Motor neuron (in vitro differentiated cells): ENCODE measurements at regions not wholly inside any gene's neighbourhood (a gene's known extent, or its start where the extent isn't known, plus 50 kb on each side); places are given as distances from the start of the nearest gene placed in this dataset.
A peak's percentile ranks its signal among the peaks of the same experiment; 100 is the strongest.
"Not testable (repeated sequence)": the region's sequence is repeated elsewhere in the genome, so short reads cannot be mapped to it uniquely, and the experiment has no call there.

Experiments used
- ATAC-seq, 8 experiments: fragments of 200-7000 bp; cut with Tn5 transposase; replicated peaks in 6 of 8; 2 replicates each; pipeline ENCODE4 v1.8.0; 2021; ENCODE audit warnings: mild to moderate bottlenecking in 8 of 8, moderate library complexity in 8 of 8
- H3K27ac ChIP-seq, 2 donors: fragments of 250-450 bp; sonication (Bioruptor Pico); 2 replicates each; pipeline ENCODE4 v1.9.0; 2021; ENCODE audit warnings: antibody characterized with exemption in 2 of 2, mild to moderate bottlenecking in 2 of 2, moderate library complexity in 1 of 2
- H3K4me1 ChIP-seq, 2 donors: fragments of 250-450 bp; sonication (Bioruptor Pico); replicated peaks in 1 of 2; 2 replicates each; pipeline ENCODE4 v1.6.1; 2021; ENCODE audit warnings: antibody characterized with exemption in 2 of 2, mild to moderate bottlenecking in 2 of 2, moderate library complexity in 1 of 2
- H3K4me3 ChIP-seq, 5 donors: fragments of 250-450 bp; sonication (Bioruptor Pico); 2 replicates each; pipeline ENCODE4 v1.9.0; 2021; ENCODE audit warnings: antibody characterized with exemption in 5 of 5, mild to moderate bottlenecking in 5 of 5, moderate library complexity in 4 of 5
- WGBS, 10 experiments: fragments of 450-650 bp; shearing (Covaris generic); methylation state at CpG; one replicate each; pipeline ENCODE4 v1.0.0; 2022; 5-methylcytosine and 5-hydroxymethylcytosine counted together
- in situ Hi-C, 9 experiments: fragments of 400-800 bp; cut with MboI; loops; one replicate each; pipeline ENCODE4 v1.15.0; 2021; ENCODE audit warnings: low sequenced_read_pairs in 9 of 9, low pct_unique_long_range_greater_than_20kb in 2 of 9; ENCODE audit not compliant: unreplicated experiment in 9 of 9

DNA sequence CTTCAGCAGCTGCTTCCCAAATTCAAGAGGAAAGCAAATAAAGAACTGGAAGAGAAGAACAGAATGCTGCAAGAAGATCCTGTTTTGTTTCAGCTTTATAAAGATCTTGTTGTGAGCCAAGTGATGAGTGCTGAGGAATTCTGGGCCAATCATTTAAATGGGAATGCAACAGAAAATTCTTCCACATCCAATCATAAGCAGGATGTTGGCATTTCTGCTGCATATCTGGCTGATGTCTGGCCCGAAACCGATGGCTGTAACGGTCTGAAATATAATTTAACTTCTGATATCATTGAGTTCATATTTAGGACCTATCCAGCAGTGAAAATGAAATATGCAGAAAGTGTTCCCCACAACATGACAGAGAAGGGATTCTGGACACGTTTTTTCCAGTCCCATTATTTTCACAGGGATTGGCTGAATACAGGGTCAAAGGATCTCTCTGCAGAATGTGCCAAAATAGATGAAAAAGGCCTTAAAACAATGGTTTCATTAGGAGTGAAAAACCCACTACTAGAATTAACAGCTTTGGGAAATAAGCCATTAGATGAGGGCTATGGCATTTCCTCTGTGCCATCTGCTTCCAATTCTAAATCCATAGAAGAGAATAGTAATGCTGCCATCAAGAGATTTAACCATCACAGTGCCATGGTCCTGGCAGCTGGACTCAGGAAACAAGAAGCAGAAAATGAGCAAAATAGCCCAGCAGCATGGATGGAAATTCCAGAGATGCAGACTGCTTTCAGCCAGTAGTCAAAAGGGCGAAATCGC is 175.6 kb downstream of the MC4R start:
- in situ Hi-C loops = no loop called here
- 0 to 93% (median 86%) methylated on average over 1 to 6 of the region's 6 CpGs; no CpG with 5 or more reads in 1 of the 10 experiments for WGBS, 10 experiments
- Histone ChIP-seq H3K4me3 (no peak overlapping the region), H3K4me1 (no peaks in the 10 kb centered on the region), H3K27ac (no peak overlapping the region)
- ATAC-seq = no peak

GRCh38 chr18:60193780-60194179 is 178.8 kb downstream of the MC4R start:
- no peak for ATAC-seq
- no peaks in the 10 kb centered on the region for H3K4me1 ChIP-seq
- no peak overlapping the region for H3K27ac ChIP-seq
- no peak overlapping the region for H3K4me3 ChIP-seq
- 0 to 71% (median 4%) methylated on average over 1 of the region's 1 CpG; no CpG with 5 or more reads in 2 of the 10 experiments for WGBS, 10 experiments
- in situ Hi-C loops = no loop called here

DNA sequence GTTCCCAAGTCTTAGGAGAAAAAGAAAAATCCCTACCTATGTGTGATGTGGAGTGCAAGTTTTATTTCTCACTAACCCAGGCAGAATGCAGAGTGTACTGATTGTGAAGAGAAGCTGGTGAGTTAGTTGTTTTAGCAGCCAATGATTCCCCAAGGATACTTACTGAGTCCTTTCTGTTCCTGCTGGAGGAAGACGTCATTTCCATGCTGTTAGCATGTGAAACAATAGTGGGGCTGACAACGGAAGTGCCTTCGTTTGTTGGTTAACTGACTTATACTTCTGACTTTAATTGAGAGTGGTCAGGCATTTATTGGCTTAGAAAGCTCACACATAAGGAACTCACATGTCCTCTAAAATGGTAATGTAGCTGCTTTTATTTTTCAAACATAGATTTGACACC is 180.6 kb downstream of the MC4R start:
- no peak for ATAC-seq
- 27 to 68% (median 54%) methylated on average over 2 to 3 of the region's 3 CpGs; no CpG with 5 or more reads in 2 of the 10 experiments for WGBS, 10 experiments
- no peak overlapping the region for H3K27ac ChIP-seq
- no peak overlapping the region for H3K4me3 ChIP-seq
- in situ Hi-C loops = no loop called here
- H3K4me1 ChIP-seq = no peaks in the 10 kb centered on the region

DNA sequence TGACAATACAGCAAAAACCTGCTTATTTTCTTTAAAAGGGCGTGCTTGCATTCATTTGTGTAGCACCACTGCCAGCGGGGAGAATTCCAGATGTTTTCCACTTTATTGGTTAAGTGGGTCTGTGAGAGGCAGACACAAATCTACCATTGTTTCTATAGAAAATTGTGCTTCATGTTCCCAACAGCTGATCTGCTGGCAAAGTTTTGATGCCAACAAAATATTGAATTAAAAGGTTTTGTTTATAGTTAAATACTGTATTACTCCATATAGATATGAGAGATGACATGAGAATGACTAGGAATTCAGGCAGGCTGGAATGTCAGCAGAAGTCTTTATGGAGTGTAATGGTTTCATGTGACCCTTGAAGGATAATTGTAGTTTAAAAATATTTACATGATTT is 182.7 kb downstream of the MC4R start:
- no peak for ATAC-seq
- Histone ChIP-seq H3K4me1 (no peaks in the 10 kb centered on the region), H3K4me3 (no peak overlapping the region), H3K27ac (no peak overlapping the region)
- in situ Hi-C loops = no loop called here
- 29 to 96% (median 83%) methylated on average over 1 to 2 of the region's 2 CpGs; no CpG with 5 or more reads in 3 of the 10 experiments for WGBS, 10 experiments

DNA sequence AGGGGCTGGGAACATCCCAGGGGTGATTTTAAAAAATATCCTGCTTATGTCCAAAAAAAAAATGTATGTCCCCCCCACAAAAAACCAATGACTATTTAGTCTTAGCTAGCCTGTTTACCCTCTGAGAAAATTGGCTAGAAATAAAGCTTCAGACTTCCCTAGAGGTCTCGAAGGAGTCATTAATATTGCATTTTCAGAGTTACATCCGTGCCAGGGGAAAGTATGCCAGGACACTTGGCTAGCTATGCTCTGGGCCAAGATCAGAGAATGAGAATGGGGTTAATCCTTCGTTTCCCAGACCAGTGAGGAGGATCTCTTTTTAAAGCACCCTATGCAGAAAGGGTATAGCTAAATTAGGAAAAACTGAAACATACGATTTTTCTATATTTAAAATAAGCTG is 183.6 kb downstream of the MC4R start:
- H3K4me1 ChIP-seq = no peaks in the 10 kb centered on the region
- H3K4me3 ChIP-seq = no peak overlapping the region
- ATAC-seq = peak in 1 of 8 experiments; percentile 18
- H3K27ac ChIP-seq = no peak overlapping the region
- WGBS, 10 experiments = 6 to 90% (median 44%) methylated on average over 1 to 4 of the region's 4 CpGs; no CpG with 5 or more reads in 1 of the 10 experiments
- in situ Hi-C loops = no loop called here

GRCh38 chr18:60182223-60182622 is 190.4 kb downstream of the MC4R start:
- 0 to 100% (median 76%) methylated on average over 1 of the region's 1 CpG; no CpG with 5 or more reads in 2 of the 10 experiments for WGBS, 10 experiments
- in situ Hi-C loops = no loop called here
- Histone ChIP-seq H3K4me1 (no peaks in the 10 kb centered on the region), H3K4me3 (no peak overlapping the region), H3K27ac (no peak overlapping the region)
- ATAC-seq = no peak

DNA sequence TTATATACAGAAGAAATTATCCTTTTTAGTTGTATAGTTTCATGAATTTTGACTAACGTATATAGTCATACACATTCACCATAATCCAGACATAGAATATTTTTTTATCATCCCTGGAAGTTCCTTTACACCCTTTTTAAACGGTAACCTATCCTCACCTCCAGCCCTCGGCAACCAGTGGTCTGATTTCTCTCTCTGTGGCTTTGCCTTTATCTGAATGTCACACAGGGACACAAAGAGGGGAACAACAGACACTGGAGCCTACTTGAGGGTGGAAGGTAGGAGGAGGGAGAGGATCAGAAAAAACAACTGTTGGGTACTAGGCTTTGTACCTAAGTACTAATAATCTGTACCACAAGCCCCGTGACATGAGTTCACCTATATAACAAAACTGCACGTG is 191.9 kb downstream of the MC4R start:
- in situ Hi-C loops = no loop called here
- H3K27ac ChIP-seq = no peak overlapping the region
- WGBS, 10 experiments = 25 to 98% (median 66%) methylated on average over 2 to 5 of the region's 5 CpGs
- peaks cover 0 to 6% of the 10 kb centered on the region in 2 donors for H3K4me1 ChIP-seq
- no peak overlapping the region for H3K4me3 ChIP-seq
- ATAC-seq = no peak

GRCh38 chr18:60178224-60178623 is 194.4 kb downstream of the MC4R start:
- H3K4me3 ChIP-seq, H3K27ac ChIP-seq, ATAC-seq, in situ Hi-C loops: not testable (repeated sequence)
- 80 to 100% (median 93%) methylated on average over 1 to 3 of the region's 6 CpGs; no CpG with 5 or more reads in 1 of the 10 experiments for WGBS, 10 experiments
- peaks cover 0 to 12% of the 10 kb centered on the region in 2 donors for H3K4me1 ChIP-seq

DNA sequence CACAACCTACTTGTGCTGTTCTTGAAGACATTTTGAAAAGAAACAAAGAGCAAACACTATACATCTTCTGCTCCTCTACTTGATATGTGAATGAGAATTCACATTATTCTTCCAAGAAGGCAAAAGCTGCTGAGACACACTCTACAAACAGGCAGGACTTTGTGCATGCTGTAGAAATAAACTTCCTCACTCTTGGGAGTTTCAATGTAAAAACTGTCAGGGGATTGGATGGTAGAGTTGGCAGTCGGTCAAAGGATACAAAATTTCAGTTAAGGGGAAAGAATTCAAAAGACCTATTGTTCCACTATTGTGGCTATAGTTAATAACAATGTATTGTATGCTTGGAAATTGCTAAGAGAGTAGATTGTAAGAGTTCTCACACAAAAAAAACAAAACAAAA is 196.3 kb downstream of the MC4R start:
- ATAC-seq = peak in 5 of 8 experiments; percentile 45 to 88 (median 67)
- in situ Hi-C loops = no loop called here
- WGBS, 10 experiments = 13 to 86% (median 43%) methylated on average over 1 of the region's 1 CpG; no CpG with 5 or more reads in 2 of the 10 experiments
- H3K4me3 ChIP-seq = no peak overlapping the region
- peaks cover 0 to 12% of the 10 kb centered on the region in 2 donors for H3K4me1 ChIP-seq
- no peak overlapping the region for H3K27ac ChIP-seq

DNA sequence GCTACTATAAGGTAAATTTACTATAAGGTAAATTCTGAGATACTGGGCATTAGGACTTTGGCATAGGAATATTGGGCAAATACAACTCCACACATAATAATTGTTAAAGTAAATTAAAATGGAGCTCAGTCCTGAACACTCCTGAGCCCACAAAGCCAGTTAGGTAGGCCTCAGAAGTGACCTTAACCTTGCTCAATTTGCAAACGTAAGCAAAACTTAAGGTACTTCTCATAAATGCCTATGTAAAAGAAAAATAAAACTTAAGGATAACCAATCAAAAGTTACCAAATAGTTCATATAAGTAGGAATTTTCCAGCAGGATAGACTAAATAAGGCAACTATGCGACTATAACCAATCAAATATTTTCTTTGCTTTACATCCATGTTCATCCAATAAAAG is 197.7 kb downstream of the MC4R start:
- WGBS, 10 experiments = 43 to 100% (median 68%) methylated on average over 1 to 2 of the region's 2 CpGs; no CpG with 5 or more reads in 2 of the 10 experiments
- H3K27ac ChIP-seq = no peak overlapping the region
- no peak overlapping the region for H3K4me3 ChIP-seq
- in situ Hi-C loops = no loop called here
- H3K4me1 ChIP-seq = peaks cover 0 to 12% of the 10 kb centered on the region in 2 donors
- no peak for ATAC-seq

DNA sequence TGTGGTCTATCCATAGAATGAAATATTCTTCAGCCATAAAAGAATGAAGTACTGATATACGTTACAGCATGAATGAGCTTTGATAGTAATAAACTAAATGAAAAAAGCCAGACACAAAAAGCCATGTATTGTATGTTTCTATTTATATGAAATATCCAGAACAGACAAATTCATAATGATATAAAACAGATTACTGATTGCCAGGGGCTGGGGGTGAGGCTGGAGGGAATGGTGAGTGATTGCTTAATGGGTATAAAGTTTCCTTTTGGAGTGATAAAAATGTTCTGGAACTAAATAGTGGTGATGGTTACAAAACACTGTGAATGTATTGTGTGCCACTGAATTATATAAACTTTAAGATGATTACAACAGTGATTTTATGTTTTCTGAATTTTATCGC is 200.5 kb downstream of the MC4R start:
- WGBS, 10 experiments = 64 to 100% (median 92%) methylated on average over 1 to 2 of the region's 2 CpGs
- in situ Hi-C loops = no loop called here

DNA sequence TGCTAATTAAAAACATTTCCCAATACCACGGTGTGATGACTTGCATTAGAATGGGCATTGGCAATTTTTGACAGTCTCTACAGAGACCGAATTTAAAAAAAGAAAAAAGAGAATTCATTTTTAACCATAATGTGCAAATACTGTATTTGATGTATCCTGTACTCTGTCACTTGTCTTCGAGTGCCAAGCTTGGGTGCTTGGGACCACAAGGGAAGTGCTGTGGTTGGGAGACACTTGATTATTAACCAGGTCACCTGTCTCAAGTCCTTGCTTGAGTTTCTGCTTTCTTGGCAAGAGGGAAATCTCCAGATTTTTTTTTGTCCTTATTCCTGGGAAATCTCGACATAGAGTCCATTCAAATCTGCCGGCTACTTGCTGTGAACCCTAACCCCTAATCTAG is 209.0 kb downstream of the MC4R start:
- Histone ChIP-seq H3K4me3 (no peak overlapping the region), H3K27ac (no peak overlapping the region), H3K4me1 (no peaks in the 10 kb centered on the region)
- no peak for ATAC-seq
- in situ Hi-C loops = no loop called here
- WGBS, 10 experiments = 47 to 91% (median 77%) methylated on average over 1 to 5 of the region's 5 CpGs

More for the DNA sequence above, 200.5 kb downstream of the MC4R start:
- peaks cover 0 to 12% of the 10 kb centered on the region in 2 donors for H3K4me1 ChIP-seq
- ATAC-seq = no peak
- no peak overlapping the region for H3K27ac ChIP-seq
- no peak overlapping the region for H3K4me3 ChIP-seq

- in situ Hi-C loops = no loop called here
- ATAC-seq = no peak
- no peak overlapping the region for H3K4me3 ChIP-seq
- no peak overlapping the region for H3K27ac ChIP-seq
- no peaks in the 10 kb centered on the region for H3K4me1 ChIP-seq
Measured at GRCh38 chr18:60162388-60162787, 210.2 kb downstream of the MC4R start.

GRCh38 chr18:60157810-60158209 is 214.8 kb downstream of the MC4R start:
- Histone ChIP-seq H3K4me1 (no peaks in the 10 kb centered on the region), H3K4me3 (no peak overlapping the region), H3K27ac (no peak overlapping the region)
- 0 to 96% (median 75%) methylated on average over 1 to 3 of the region's 3 CpGs; no CpG with 5 or more reads in 1 of the 10 experiments for WGBS, 10 experiments
- ATAC-seq = peak in 1 of 8 experiments; percentile 18
- in situ Hi-C loops = no loop called here
